ENCODE measurements at regions not wholly inside any gene's neighbourhood (a gene's known extent, or its start where the extent isn't known, plus 50 kb on each side); places are given as distances from the start of the nearest gene placed in this dataset.

GRCh38 chr2:35125278-35125677 is 1230.3 kb upstream of the CRIM1 start:
- TF ChIP-seq CTCF (IDR thresholded peaks at IDR 0.05; ENCODE audit: poor library complexity, severe bottlenecking) (no peak), RAD21 (conservative IDR thresholded peaks at IDR 0.05) (no peak), EZH2 (IDR thresholded peaks at IDR 0.05; ENCODE audit: borderline replicate concordance, insufficient read depth, low read length, poor library complexity, severe bottlenecking) (no peak), POLR2AphosphoS5 (IDR thresholded peaks at IDR 0.05) (no peak), REST (IDR thresholded peaks at IDR 0.05; ENCODE audit: borderline replicate concordance) (no peak)
